Osteoblast (primary cell): ENCODE measurements at regions not wholly inside any gene's neighbourhood (a gene's known extent, or its start where the extent isn't known, plus 50 kb on each side); places are given as distances from the start of the nearest gene placed in this dataset.
"Not testable (repeated sequence)": the region's sequence is repeated elsewhere in the genome, so short reads cannot be mapped to it uniquely, and the experiment has no call there.

ENCODE experiments used
- DNase-seq: peaks from one replicate; pipeline ENCODE4 v3.0.0; 2011; ENCODE audit warnings: low spot score, mixed read lengths; ENCODE audit not compliant: insufficient read length; ENCODE audit errors: missing footprints
- H2AFZ ChIP-seq: 2 replicates; pipeline ENCODE4 v1.6.0; 2011; ENCODE audit warnings: mild to moderate bottlenecking, low read length
- H3K27ac ChIP-seq: 2 replicates; pipeline ENCODE4 v1.5.1; 2011; ENCODE audit warnings: mild to moderate bottlenecking, low read depth, low read length, moderate library complexity
- H3K27me3 ChIP-seq: 2 replicates; pipeline ENCODE4 v1.6.0; 2012; ENCODE audit warnings: mild to moderate bottlenecking, control low read depth, inconsistent platforms, low read length, moderate library complexity; ENCODE audit not compliant: insufficient read depth
- H3K36me3 ChIP-seq: 2 replicates; pipeline ENCODE4 v1.5.1; 2011; ENCODE audit warnings: mild to moderate bottlenecking, low read length, control low read depth, moderate library complexity; ENCODE audit not compliant: insufficient read depth
- H3K4me1 ChIP-seq: 2 replicates; pipeline ENCODE4 v1.5.1; 2011; ENCODE audit warnings: mild to moderate bottlenecking, low read length, control low read depth, moderate library complexity; ENCODE audit not compliant: insufficient read depth
- H3K4me2 ChIP-seq: 2 replicates; pipeline ENCODE4 v1.6.0; 2011; ENCODE audit warnings: mild to moderate bottlenecking, low read length; ENCODE audit not compliant: insufficient read depth
- H3K4me3 ChIP-seq: fragments of 200-600 bp; sonication (generic); 3 replicates; pipeline ENCODE4 v1.5.1; 2012; ENCODE audit warnings: mild to moderate bottlenecking, low read length, inconsistent platforms; ENCODE audit not compliant: insufficient read depth
- H3K79me2 ChIP-seq: 2 replicates; pipeline ENCODE4 v1.6.0; 2012; ENCODE audit warnings: mild to moderate bottlenecking, low read length, control low read depth, inconsistent platforms; ENCODE audit not compliant: insufficient read depth
- H3K9me3 ChIP-seq: 2 replicates; pipeline ENCODE4 v1.5.1; 2011; ENCODE audit warnings: low read depth, low read length, control low read depth
- H4K20me1 ChIP-seq: 2 replicates; pipeline ENCODE4 v1.6.0; 2012; ENCODE audit warnings: mild to moderate bottlenecking, low read length, control low read depth; ENCODE audit not compliant: insufficient read depth
- TF ChIP-seq, protein P1 (sequence below): IDR thresholded peaks from 2 replicates; pipeline ENCODE4 v1.5.1; 2011; ENCODE audit warnings: mild to moderate bottlenecking, low read depth, low read length, moderate library complexity; ENCODE audit errors: extremely low read depth

GRCh38 chrX:69062493-69062892 is 102.8 kb downstream of the PJA1 start:
- H3K27me3 ChIP-seq, result peaks cover 31% of the 10 kb centered on the region
- no peaks in the 10 kb centered on the region for H3K79me2 ChIP-seq
- no peaks in the 10 kb centered on the region for H3K36me3 ChIP-seq
- H3K4me2 ChIP-seq, result no peak overlapping the region
- no peak overlapping the region for H2AFZ ChIP-seq
- TF ChIP-seq, protein P1, sequence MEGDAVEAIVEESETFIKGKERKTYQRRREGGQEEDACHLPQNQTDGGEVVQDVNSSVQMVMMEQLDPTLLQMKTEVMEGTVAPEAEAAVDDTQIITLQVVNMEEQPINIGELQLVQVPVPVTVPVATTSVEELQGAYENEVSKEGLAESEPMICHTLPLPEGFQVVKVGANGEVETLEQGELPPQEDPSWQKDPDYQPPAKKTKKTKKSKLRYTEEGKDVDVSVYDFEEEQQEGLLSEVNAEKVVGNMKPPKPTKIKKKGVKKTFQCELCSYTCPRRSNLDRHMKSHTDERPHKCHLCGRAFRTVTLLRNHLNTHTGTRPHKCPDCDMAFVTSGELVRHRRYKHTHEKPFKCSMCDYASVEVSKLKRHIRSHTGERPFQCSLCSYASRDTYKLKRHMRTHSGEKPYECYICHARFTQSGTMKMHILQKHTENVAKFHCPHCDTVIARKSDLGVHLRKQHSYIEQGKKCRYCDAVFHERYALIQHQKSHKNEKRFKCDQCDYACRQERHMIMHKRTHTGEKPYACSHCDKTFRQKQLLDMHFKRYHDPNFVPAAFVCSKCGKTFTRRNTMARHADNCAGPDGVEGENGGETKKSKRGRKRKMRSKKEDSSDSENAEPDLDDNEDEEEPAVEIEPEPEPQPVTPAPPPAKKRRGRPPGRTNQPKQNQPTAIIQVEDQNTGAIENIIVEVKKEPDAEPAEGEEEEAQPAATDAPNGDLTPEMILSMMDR, result no peak
- H3K4me3 ChIP-seq, result no peak overlapping the region
- H3K4me1 ChIP-seq, result no peaks in the 10 kb centered on the region
- DNase-seq, result no peak
- no peaks in the 10 kb centered on the region for H4K20me1 ChIP-seq
- no peak overlapping the region for H3K27ac ChIP-seq
- H3K9me3 ChIP-seq, result no peaks in the 10 kb centered on the region

DNA sequence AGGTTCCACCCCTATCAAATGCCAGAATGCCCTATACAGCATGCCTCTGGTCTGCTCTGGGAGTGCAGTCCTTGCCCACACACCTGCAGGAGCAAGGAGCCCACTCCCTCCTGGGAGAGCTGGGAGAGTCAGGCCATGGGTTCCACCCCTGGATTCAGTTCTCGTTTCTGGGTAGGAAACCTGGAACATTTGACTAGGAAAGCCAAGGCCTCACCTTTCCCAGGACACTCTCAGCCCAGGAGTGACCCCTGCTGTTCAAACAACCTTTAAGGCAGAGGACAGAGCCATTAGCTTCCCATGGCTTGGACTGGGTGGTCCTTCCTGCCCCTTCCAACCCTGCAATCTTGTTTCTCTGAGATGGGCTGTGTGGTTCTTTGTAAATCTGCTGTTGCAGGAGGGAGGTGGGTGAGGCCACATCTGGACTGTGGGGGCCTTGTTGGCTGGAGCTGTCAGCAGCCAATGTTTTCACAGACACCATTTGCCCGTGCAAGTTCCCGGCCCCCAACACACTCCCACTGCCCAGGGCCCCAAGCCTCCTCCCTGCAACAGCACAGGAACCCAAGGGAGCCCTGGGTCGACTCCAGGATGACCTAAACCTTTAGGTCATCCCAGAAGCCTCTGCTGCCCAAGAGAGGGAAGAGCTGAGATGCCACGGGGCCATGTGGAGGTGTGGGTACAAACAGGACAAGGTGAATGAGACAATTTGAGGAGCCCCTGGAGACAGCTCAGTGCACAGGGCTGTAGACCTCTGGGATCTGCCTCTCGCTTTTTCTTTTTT is 104.4 kb downstream of the PJA1 start:
- no peak overlapping the region for H3K4me3 ChIP-seq
- TF ChIP-seq, protein P1, result peak; percentile 42
- no peaks in the 10 kb centered on the region for H4K20me1 ChIP-seq
- no peaks in the 10 kb centered on the region for H3K4me1 ChIP-seq
- no peak overlapping the region for H2AFZ ChIP-seq
- H3K4me2 ChIP-seq, result no peak overlapping the region
- H3K27me3 ChIP-seq, result peaks cover 25% of the 10 kb centered on the region
- no peaks in the 10 kb centered on the region for H3K79me2 ChIP-seq
- no peaks in the 10 kb centered on the region for H3K9me3 ChIP-seq
- no peaks in the 10 kb centered on the region for H3K36me3 ChIP-seq
- H3K27ac ChIP-seq, result no peak overlapping the region
- no peak for DNase-seq

DNA sequence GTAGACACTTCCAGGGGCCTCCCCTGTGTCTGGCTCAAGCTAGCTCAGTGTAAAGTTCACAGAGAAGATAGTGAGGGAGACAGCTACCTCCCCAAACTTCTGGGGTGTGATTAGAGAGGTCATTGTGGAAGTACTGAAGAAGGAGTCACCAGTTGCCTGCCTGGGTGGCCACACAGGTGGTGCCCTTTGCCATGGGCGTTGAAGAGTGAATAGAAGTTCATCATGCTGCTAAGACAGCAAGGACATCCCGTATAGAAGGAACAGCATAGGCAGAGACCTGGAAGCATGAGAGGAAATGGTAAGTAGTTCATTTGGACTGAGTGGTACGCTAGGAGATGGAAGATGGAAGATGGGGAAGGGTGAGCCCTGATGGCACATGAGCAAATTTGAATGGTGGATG is 110.1 kb downstream of the PJA1 start:
- Histone ChIP-seq H2AFZ (no peak overlapping the region), H3K27me3 (peaks cover 16% of the 10 kb centered on the region), H4K20me1 (no peaks in the 10 kb centered on the region), H3K27ac (no peak overlapping the region), H3K36me3 (no peaks in the 10 kb centered on the region), H3K4me3 (no peak overlapping the region), H3K4me1 (no peaks in the 10 kb centered on the region), H3K4me2 (no peak overlapping the region), H3K79me2 (no peaks in the 10 kb centered on the region), H3K9me3 (no peaks in the 10 kb centered on the region)
- TF ChIP-seq, protein P1, result no peak
- DNase-seq, result no peak

DNA sequence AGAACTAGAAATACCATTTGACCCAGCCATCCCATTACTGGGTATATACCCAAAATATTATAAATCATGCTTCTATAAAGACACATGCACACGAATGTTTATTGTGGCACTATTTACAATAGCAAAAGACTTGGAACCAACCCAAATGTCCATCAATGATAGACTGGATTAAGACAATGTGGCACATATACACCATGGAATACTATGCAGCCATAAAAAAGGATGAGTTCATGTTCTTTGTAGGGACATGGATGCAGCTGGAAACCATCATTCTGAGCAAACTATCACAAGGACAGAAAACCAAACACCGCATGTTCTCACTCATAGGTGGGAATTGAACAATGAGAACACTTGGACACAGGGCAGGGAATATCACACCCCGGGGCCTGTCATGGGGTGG is 110.8 kb downstream of the PJA1 start:
- not testable (repeated sequence) for H3K79me2 ChIP-seq, H3K4me1 ChIP-seq, H3K4me3 ChIP-seq, DNase-seq, H2AFZ ChIP-seq, H4K20me1 ChIP-seq, H3K9me3 ChIP-seq, H3K36me3 ChIP-seq, H3K27ac ChIP-seq, H3K4me2 ChIP-seq
- peaks cover 23% of the 10 kb centered on the region for H3K27me3 ChIP-seq
